Upper lobe of right lung (tissue), 1 donor: ENCODE measurements at regions not wholly inside any gene's neighbourhood (a gene's known extent, or its start where the extent isn't known, plus 50 kb on each side); places are given as distances from the start of the nearest gene placed in this dataset.

Experiments used
- ATAC-seq: fragments of 200-7000 bp; cut with Tn5 transposase; one replicate; pipeline ENCODE4 v1.9.1; 2020; ENCODE audit warnings: mild to moderate bottlenecking, moderate library complexity
- DNase-seq: peaks from one replicate; pipeline ENCODE4 v3.0.0-alpha.2; 2020
- H3K27ac ChIP-seq: fragments of 200-600 bp; one replicate; pipeline ENCODE4 v1.8.0; 2022
- H3K27me3 ChIP-seq: fragments of 200-600 bp; one replicate; pipeline ENCODE4 v1.8.0; 2022; ENCODE audit warnings: mild to moderate bottlenecking
- H3K36me3 ChIP-seq: fragments of 200-600 bp; one replicate; pipeline ENCODE4 v1.8.0; 2022
- H3K4me1 ChIP-seq: fragments of 200-600 bp; one replicate; pipeline ENCODE4 v1.8.0; 2022
- H3K4me3 ChIP-seq: fragments of 200-600 bp; one replicate; pipeline ENCODE4 v1.8.0; 2022; ENCODE audit warnings: mild to moderate bottlenecking
- H3K9me3 ChIP-seq: fragments of 200-600 bp; one replicate; pipeline ENCODE4 v1.8.0; 2022
- intact Hi-C: fragments of 100-400 bp; cut with DNase I; formaldehyde crosslinking; loops from one replicate; pipeline ENCODE4 v1.11.0; 2022
- TF ChIP-seq, protein P1 (sequence below): fragments of 200-600 bp; IDR thresholded peaks from one replicate; pipeline ENCODE4 v1.8.0; 2022; ENCODE audit warnings: antibody characterized with exemption
- donor health status: DM: no; HTN: yes; CAD: no; lungs with severe emphysema.

DNA sequence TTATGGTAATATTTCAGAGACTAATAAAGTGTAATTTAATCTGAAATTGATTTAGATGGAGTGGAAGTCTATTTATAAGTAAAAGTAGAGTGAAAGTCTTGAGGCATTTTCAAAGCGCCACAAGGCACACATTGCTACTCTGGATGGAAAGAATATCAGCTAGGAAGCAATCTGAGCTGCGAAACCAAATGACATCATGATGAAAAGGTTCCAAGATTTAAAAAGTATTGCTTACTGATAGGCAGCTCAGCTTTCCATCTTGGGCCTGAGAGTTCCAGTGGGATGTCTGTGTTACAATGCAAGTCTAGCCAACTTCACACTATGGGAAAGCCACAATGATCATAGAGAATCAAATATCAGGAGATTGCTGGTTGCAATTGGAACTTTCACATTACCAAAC is 126.9 kb upstream of the VGLL2 start:
- intact Hi-C loops: no loop called here
- H3K9me3 ChIP-seq: no peaks in the 10 kb centered on the region
- H3K27me3 ChIP-seq: no peaks in the 10 kb centered on the region
- DNase-seq (no peak), ATAC-seq (no peak)
- no peaks in the 10 kb centered on the region for H3K4me1 ChIP-seq
- no peak overlapping the region for H3K27ac ChIP-seq
- TF ChIP-seq, protein P1, sequence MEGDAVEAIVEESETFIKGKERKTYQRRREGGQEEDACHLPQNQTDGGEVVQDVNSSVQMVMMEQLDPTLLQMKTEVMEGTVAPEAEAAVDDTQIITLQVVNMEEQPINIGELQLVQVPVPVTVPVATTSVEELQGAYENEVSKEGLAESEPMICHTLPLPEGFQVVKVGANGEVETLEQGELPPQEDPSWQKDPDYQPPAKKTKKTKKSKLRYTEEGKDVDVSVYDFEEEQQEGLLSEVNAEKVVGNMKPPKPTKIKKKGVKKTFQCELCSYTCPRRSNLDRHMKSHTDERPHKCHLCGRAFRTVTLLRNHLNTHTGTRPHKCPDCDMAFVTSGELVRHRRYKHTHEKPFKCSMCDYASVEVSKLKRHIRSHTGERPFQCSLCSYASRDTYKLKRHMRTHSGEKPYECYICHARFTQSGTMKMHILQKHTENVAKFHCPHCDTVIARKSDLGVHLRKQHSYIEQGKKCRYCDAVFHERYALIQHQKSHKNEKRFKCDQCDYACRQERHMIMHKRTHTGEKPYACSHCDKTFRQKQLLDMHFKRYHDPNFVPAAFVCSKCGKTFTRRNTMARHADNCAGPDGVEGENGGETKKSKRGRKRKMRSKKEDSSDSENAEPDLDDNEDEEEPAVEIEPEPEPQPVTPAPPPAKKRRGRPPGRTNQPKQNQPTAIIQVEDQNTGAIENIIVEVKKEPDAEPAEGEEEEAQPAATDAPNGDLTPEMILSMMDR: no peak
- no peaks in the 10 kb centered on the region for H3K36me3 ChIP-seq
- H3K4me3 ChIP-seq: no peak overlapping the region

DNA sequence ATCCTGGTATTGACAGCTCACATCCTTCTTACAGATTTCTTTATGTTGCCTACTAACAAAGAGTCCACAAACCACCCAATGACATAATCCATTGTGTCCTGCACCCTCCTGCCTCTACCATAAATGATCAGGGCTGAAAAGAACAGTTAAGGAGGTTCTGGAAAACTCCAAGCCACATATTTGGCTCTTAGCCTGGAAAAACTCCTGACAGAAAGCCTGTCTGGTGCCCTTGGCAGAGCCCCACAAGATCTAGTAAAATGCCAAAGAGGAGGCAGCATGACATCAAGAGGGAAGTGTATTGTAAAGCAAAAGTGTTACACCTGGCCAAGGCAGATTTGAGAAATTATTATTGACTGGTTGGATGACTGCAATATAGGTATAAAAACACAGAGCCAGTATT is 126.4 kb upstream of the VGLL2 start:
- Histone ChIP-seq H3K4me3 (no peak overlapping the region), H3K36me3 (no peaks in the 10 kb centered on the region), H3K27me3 (no peaks in the 10 kb centered on the region), H3K4me1 (no peaks in the 10 kb centered on the region), H3K9me3 (no peaks in the 10 kb centered on the region), H3K27ac (no peak overlapping the region)
- intact Hi-C loops: no loop called here
- DNase-seq: no peak
- no peak for ATAC-seq
- TF ChIP-seq, protein P1: no peak

DNA sequence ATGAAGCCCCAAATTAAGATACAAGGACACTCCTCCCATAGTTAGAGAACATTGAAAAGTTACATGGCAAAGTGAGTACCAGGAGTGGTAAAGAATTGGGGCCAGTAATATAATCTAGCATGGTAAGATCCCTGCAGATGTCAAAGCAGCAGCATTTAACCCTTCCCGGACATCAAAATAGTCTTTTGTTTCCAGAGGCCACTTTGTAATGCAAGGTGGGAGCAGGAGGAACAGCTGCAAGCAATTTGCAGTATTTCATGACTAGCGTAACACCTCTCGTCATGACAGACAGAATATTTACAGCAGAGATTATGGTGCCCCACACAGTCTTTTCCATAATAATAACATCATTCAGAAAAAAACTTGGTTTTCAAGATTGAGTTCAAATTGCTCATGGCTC is 123.2 kb upstream of the VGLL2 start:
- Histone ChIP-seq H3K4me3 (no peak overlapping the region), H3K4me1 (no peaks in the 10 kb centered on the region), H3K27me3 (no peaks in the 10 kb centered on the region), H3K36me3 (no peaks in the 10 kb centered on the region), H3K9me3 (no peaks in the 10 kb centered on the region), H3K27ac (no peak overlapping the region)
- TF ChIP-seq, protein P1: no peak
- intact Hi-C loops: no loop called here
- DNase-seq (no peak), ATAC-seq (no peak)

DNA sequence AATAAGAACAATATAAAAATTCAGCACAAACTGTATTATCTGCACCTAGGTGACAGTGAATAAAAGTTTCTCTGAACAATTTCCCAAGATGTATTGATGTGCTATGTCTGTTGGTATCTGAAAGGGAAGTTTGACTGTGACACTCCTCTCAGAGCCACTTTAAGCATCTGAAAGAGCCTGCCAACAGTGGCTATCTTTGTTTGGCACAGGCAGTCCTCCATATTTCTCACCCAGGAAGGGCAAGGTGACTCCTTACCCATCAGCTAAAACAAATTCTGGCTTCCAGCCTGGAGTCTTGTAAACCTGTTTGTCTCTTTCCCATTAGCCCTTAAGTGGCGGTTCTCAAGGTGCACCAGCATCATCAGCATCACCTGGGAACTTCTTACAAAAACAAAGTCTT is 122.4 kb upstream of the VGLL2 start:
- no peaks in the 10 kb centered on the region for H3K4me1 ChIP-seq
- H3K36me3 ChIP-seq: no peaks in the 10 kb centered on the region
- intact Hi-C loops: no loop called here
- TF ChIP-seq, protein P1: no peak
- no peak for ATAC-seq
- H3K9me3 ChIP-seq: no peaks in the 10 kb centered on the region
- H3K27me3 ChIP-seq: no peaks in the 10 kb centered on the region
- no peak overlapping the region for H3K4me3 ChIP-seq
- H3K27ac ChIP-seq: no peak overlapping the region
- DNase-seq: no peak

DNA sequence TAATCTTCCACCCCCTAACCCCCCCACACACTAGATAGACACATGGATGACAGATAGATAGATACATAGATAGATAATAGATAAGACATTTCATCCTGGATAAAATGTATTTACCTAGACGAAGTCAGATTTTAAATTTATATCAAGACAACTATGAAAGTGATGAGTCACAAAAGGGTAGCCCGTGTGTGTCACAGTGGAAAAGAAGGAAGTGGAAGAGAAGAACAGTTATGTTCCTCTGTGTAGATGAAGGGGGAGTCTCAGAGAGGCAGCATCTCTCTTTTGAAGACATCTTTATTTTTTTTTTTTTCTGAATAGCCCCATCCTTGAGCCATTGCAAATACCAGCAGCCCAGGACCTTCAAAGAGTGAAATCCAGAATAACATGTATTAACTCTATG is 121.7 kb upstream of the VGLL2 start:
- no peak for ATAC-seq
- H3K36me3 ChIP-seq: no peaks in the 10 kb centered on the region
- H3K4me3 ChIP-seq: no peak overlapping the region
- intact Hi-C loops: no loop called here
- no peak overlapping the region for H3K27ac ChIP-seq
- no peaks in the 10 kb centered on the region for H3K27me3 ChIP-seq
- TF ChIP-seq, protein P1: no peak
- H3K9me3 ChIP-seq: no peaks in the 10 kb centered on the region
- no peaks in the 10 kb centered on the region for H3K4me1 ChIP-seq
- DNase-seq: no peak

DNA sequence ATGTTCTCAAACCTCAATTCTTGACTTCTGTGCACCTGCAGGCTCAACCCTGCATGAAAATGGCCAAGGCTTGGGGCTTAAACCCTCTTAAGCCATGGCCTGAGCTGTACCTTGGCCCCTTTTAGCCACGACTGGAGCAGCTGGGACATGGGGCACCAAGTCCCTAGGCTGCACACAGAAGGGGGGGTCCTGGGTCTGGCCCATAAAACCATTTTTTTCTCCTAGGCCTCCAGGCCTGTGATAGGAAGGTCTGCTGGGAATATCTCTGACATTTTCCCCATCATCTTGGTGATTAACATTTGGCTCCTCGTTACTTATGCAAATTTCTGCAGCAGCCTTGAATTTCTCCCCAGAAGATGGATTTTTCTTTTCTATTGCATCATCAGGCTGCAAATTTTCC is 119.4 kb upstream of the VGLL2 start:
- intact Hi-C loops: no loop called here
- H3K27ac ChIP-seq: no peak overlapping the region
- no peaks in the 10 kb centered on the region for H3K27me3 ChIP-seq
- ATAC-seq: no peak
- no peak for DNase-seq
- no peaks in the 10 kb centered on the region for H3K36me3 ChIP-seq
- no peaks in the 10 kb centered on the region for H3K9me3 ChIP-seq
- TF ChIP-seq, protein P1: no peak
- no peaks in the 10 kb centered on the region for H3K4me1 ChIP-seq
- H3K4me3 ChIP-seq: no peak overlapping the region
